ENCODE measurements at regions not wholly inside any gene's neighbourhood (a gene's known extent, or its start where the extent isn't known, plus 50 kb on each side); places are given as distances from the start of the nearest gene placed in this dataset.

DNA sequence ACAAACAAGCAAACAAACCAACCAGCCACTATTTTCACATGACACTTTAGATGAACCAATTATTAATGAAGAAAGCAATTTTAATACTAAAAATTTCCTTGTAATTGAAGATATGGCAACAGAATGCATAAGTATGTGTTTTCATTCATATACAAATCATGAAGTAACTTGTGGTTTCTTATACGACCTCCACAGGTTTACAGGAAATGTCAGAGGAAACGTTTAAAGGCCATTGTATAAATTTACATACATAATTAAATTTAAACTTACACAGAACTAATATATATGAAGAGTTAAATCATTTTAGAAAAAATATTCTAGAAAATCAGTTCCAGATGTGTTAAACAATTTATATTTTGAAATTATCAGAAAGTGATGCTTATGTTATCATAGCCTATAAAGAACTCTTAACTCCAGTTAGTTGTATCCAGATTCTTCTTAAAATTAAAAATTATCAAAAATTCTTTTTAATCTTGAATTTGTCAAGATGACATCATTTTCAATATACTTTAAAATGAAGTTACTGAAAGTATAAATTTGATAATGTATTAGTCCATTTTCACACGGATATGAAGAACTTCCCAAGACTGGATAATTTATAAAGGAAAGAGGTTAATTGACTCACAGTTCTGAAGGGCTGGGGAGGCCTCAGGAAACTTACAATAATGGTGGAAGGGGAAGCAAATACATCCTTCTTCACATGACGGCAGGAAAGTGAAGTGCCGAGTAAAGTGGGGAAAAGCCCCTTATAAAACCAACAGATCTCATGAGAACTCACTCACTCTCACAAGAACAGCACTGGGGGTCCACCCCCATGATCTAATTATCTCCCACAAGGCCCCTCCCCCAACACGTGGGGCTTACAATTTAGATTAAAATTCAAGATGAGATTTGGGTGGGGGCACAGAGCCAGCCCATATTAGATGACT is 192.0 kb downstream of the PIK3R1 start:
- DNase-seq (ENCODE audit: low spot score): no peak

DNA sequence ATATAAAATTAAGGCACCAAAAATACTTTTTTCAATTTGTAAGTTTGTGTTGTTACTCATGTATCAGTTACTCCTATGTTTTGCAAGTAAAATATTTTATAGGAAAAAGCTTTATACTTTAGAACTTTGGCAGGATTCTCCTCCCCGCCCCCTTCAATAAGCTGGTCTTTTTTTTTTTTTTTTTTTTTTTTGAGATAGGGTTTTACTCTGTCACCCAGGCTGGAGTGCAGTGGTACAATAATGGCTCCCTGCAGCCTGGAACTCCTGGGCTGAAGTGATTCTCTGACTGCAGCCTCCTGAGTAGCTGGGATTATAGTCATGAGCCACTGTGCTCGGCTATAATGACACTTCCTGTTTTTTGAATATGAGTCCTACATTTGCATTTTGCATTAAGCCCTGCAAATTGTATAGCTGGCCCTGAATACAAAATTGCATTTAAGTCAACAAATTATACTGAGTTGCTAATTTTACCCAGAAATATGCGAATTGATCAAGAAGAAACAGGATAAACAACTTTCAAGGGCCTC is 192.9 kb downstream of the PIK3R1 start:
- DNase-seq (ENCODE audit: low spot score): no peak

DNA sequence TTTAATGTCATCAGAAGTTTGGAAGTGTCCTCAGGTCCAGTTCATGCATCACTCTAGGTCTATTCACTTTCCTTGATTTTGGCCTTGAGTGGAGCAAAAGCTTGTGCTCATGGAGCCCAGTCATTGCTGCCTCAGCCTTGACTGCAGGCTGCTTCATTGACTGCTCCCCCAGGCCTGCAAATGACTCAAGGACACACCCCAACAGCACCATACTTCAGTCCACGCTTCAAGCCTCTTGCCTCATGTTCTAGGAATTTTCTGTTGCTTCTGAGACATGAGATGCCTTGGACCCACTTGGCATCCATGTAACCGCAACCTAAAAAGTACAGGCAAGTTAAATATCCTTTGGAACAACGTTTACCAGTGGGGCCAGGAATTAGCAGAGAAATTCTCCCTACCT is 193.7 kb downstream of the PIK3R1 start:
- DNase-seq (ENCODE audit: low spot score): peak; percentile 90

DNA sequence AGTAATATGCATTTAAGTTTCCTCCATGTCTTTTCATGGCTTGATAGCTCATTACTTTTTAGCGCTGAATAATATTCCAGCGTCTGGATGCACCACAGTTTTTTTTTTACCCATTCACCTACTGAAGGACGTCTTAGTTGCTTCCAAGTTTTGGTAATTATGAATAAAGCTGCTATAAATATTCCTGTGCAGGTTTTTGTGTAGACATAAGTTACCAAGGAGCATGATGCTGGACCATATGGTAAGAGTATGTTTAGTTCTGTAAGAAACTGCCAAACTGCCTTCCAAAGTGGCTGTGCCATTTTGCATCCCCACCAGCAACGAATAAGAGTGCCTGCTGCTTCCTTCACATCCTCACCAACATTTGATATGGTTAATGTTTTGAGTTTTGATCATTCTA is 195.6 kb downstream of the PIK3R1 start:
- no peak for DNase-seq (ENCODE audit: low spot score)

DNA sequence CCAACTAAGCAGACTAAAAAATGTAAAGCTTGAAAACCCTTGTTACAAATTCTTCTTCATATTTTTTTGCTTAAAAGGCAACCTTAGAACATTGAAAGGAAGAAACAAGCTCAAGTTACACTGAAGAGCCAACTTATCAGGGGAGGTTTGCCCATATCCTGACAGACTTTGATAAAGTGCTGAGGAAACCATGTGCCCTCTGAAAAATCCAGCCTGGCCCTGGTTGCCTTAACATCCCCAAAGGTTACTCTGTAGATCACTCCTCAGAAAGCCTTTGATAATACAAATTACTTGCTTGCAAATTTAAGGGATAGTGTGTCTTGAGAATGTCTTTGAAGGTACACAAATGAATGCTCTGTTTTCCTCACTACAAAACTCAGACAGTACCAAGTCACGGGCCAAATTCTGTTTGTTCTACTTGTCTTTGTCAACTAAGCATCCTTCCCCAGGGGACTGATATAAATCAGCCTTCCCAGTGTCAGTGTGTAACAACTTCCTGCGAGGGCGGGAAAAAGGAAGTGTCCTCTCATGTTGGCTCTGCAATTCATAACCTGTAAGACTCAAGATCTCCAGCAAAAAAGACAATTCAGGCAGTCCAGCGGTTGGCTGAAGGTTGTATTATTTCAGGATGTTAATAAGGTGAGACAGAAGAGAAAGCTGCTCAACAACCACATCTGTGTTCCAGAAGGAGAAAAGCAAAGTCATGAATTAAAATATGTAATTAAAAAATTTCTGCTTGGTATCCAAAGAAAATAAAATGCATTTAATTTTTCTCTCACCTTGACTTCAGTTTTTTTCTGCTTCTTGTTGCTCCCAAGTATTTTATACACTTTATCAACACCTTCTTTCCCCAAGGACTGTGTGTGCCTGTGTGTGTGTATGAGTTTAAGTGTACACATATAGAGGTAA is 199.9 kb downstream of the PIK3R1 start:
- no peak for DNase-seq (ENCODE audit: low spot score)

DNA sequence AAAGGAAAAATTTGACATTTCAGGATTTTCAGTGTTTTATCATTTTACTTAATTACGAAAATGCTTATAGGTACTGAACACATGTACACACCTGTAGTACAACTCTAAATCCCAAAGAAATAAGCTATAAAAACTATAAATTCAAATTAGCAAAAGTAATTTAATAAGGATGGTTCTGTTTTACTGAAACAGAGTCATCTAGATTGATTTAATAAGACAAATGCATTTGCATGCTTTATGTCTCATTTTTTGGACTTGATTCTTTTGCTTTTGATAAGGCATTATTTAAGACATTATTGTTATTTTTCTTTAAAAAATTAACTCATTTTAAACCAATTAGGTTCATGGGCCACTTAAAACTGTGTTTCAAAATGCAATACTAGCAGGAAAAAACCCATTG is 201.2 kb downstream of the PIK3R1 start:
- no peak for DNase-seq (ENCODE audit: low spot score)

DNA sequence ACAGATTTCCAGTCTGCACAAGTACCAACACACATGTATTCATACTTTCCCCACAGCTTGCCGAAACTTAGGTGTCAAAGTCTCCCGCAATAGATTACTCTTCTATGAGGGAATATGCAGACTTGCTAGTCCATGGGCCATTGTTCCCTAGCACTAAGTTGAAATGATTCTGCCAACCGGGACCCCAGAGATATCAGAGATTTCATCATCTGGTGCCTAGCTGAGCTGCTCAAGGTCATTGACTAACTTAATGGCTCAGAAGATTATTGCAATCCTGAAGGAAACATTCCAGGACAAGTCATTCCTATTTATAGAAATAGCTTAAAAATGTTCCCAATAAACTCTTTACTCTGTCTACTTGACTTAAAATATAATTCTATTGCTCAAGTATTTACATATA is 202.6 kb downstream of the PIK3R1 start:
- no peak for DNase-seq (ENCODE audit: low spot score)

DNA sequence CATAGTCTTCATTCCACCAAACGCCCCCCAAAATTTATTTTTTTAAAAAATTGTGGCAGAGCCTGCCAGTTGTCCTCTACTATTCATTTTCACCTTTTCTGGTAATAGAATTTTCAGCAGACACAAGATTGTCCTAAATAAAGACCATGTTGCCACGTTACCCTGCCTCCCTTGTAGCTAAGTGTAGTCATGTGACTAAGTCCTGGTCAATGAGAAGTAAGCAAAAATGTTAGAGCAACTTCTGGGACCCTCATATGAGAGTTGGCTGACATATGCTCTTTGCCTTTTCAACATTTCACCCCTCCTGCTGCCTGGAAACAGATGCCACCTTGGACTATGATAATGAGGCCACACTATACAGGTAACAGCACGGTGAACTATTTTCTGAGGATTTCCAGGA is 203.1 kb downstream of the PIK3R1 start:
- no peak for DNase-seq (ENCODE audit: low spot score)

DNA sequence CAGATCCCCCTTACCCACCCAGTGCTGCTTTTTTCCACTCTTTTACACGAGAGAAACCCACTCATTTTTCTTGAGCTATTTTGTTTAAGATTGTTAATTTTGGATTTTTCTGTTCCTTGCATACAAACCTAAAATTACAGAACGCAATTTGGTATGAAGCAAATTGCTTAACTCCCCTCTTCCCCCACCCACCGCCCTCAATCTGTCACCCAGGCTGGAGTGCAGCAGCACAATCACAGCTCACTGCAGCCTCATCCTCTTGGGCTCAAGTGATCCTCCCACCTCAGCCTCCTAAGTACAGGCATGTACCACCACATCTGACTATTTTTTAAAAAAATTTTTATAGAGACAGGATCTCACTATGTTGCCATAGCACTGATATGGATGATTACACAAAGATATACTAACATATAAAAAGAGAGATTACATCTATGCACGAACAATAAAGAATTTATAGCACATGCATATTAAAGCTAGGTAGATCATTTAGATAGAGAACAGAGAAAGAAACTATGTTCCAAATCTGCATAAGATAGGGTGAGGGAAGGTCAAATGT is 203.6 kb downstream of the PIK3R1 start:
- DNase-seq (ENCODE audit: low spot score): no peak

DNA sequence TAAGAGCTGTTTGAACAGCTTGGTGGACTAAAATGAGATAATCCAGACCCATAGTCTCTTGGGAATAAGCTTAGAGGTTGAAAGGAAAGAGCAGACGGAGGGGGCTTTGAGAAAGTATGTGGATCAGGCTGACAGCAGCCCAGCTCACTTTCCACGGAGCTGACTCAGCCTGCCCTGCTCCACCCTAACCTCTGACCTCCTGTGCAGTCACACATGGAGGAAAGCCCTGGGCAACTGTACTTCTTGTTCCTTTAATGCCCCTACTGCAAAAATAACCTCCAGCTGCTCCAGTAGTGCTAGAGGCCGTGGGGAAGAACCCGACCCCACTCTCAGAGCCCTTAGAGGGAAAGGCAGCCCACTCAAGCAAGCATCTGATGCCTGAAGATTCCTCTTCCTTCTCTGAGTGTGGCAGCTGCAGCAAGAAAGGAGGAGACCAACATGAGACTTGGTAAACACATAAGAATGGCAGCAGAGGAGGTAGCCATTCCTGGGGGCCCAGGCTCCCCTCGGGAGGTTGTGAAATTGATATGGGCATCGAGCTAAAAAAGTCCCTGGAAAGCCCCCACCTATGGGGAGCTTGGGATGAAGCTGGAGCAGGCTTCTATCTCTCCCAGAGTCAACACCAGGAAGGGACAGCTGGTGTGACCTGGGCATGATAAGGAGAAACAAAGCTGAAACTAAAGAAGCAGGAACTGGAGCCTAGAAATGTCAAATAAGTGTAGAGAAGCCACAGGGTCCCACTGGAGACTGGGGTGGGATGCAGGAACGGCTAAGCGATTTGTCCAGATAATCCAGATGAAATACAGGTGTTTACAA is 204.3 kb downstream of the PIK3R1 start:
- DNase-seq (ENCODE audit: low spot score): peak; percentile 58

DNA sequence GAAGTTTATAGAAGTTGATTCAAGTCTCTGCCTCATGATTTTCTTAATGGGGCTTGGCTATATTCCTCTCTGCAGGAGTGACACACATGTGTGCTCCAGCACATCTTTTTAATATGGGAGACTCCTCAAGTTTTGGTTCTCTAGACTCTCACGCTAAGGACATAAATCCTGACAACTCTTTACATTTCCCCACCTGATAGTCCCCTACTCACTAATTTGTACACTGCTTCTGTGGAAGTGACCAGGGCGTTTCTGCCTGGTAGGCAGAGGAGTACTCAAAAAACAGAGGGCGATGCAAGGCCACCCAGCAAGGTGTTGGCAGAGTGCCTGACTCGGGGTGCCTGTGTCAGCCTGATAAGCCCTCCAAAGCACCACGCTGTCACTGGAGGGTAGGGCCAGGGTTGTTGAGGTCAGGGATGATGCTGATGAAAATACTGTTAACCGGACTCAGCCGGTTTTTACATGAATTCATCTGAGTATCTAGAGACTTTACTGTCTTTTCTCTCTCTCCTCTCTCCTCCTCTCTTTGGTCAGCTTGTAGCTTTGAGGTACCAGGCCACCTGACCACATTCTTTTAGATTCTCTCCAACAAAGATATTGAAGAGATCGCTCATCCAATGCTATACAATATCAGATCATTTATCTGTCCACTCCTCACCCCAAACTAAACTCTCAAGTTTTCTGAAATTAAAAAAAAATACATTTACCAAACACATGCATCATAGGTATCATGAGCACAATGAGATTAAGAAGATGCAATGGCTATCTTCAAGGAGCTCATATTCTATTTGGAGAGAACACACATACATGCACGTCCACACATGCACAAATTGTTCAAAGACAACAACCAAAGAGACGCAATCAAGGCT is 205.2 kb downstream of the PIK3R1 start:
- DNase-seq (ENCODE audit: low spot score): no peak

DNA sequence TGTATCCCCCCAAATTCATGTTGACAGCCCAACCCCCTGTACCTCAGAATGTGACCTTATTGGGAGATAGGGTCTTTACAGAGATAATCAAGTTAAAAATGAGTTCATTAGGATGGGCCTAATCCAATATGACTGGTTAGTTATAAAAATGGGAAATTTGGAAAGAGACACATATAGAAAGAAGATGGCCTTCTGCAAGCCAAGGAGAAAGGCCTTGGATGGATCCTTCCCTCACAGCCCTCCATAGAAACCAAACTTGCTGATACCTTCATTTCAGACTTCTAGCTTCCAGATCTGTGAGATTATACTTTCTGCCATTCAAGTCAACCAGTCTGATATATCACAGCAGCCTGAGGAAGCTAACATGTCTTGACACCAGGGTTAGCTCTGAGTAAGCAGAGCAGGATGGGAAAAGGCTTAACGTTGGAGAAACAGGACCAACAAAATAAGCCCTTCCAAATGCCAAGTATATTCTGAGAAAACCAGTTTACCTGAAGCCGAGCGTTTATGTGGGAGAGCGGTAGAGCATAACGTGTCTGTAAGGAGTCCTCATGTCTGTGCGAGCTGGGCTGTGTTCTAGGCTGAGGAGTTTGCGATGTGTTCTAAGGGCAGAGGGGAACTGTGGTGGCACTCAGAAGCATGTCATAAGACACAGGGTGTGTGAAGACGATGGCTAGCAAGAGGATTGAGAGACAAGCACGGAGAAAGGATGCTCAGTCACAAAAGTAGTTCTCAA is 206.1 kb downstream of the PIK3R1 start:
- no peak for DNase-seq (ENCODE audit: low spot score)

DNA sequence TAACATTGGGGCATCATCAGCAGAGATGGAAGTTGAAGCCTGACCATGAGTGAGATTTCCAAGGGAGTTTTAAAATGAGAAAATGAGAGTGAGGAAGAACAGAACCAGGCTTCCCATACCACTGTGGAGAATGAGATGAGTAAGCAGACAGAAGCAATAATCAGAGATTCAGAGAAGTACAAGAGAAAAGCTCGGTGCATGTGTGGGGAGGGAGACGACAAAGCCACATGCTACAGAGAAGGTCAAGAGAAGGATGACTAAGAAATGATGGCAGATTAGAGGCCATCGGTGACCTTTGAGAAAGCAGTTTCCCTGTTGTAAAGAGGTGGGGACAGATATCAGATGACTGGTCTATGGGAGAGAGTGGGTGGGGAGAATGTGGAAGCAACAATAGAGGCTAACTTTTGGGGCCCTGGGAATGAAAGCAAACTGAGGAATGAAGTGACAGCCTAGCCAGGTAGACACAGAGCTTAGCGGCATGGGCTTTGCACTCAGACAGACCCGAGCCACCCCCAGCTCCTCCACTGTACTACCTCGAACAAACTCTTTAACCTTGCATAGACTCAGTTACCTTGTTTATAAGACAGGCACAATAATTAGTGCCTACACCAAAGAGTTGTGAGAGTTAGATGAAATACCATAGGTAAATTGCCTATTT is 207.7 kb downstream of the PIK3R1 start:
- DNase-seq (ENCODE audit: low spot score): no peak

DNA sequence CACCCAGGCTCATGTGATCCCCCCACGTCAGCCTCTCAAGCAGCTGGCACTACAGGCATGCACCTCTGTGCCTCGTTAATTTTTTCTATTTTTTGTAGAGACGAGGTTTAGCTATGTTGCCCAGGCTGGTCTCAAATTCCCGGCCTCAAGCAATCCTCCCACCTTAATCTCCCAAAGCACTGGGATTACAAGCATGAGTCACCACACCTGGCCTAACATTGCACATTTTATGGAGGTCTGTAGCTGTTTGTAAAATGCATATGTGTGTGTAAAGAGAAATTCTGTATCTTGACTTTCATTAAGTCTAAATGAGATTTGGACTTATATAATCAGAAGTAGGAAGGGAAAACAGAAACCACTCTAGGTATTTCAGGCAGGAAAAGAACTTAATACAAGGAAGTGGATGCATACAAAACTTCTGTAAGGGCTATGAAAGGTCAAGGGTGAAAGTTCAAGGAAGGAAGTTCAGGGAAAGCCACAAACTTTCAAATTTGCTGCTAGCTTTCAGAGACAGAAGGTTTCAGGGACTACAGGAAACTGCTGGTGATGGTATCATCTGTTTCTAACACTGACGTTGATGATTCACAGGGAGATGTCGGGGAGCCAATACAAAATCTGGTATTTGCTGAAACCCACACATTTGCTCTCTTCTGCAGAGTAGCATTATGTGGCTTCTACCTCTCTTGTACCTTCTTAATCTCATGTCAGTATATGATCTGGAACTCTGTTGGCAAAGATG is 209.4 kb downstream of the PIK3R1 start:
- DNase-seq (ENCODE audit: low spot score): no peak

DNA sequence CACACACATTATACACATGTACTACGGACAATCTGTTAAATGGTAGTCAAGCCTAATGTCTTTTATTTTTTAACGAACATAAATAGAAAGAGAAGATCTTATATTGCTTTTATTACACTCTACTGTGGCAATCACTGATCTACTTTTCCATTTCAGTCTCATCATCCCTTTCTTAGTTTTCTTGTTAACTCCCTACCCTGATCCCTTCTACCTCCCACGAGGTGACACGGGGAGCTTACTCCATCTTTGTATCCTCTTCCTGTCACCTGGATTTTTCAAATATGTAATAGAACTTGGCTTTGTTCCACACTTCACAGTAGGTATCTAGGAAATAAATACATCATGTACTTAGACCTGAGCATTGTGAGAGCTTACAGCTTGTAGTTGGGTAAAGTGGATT is 211.0 kb downstream of the PIK3R1 start:
- no peak for DNase-seq (ENCODE audit: low spot score)

DNA sequence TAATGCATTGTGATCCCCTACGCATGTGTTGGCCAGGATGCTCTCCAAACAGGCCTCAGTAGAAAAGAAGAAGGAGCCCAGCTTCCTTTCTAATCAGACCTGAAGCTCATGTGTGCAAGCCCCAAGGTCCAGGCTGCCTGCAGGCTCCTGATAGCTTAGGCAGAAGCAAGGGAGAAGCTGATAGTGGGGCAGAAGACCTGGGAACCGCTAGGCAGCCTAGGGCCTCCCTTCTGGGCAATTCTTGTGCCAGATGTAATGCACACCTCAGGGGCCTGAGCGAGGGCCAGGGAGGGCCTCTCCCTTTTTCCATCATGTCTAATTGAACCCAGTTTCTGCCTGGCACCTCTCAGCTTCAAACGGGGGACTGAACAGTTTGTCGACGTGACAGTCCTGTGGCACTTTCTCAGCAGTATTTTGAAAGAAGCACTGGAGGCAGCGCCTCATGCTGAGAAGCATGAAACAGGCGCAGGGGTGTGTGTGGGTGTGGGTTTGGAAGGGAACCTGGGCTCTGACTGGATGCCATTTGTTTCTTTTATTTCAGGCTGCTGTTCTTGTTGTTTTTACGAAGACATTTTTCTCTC is 212.8 kb downstream of the PIK3R1 start:
- DNase-seq (ENCODE audit: low spot score): no peak

DNA sequence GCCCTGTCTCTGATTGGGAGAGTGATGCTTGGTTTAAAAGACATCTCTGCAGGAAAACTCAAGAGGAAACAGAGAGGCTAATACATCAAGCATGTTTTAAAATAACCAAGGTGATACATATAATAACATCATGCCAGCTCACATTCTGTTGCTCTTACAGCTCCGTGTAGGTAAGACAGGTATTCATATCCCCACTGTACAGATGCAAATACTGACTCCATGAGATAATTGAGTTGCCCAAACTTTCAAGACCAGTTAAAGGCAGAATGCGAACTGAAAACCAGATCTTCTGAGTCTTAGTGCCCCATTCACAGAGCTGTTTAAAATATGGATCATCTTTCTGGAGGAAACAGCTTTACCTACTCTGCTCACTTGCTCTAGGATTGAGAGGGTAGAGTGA is 214.0 kb downstream of the PIK3R1 start:
- no peak for DNase-seq (ENCODE audit: low spot score)

DNA sequence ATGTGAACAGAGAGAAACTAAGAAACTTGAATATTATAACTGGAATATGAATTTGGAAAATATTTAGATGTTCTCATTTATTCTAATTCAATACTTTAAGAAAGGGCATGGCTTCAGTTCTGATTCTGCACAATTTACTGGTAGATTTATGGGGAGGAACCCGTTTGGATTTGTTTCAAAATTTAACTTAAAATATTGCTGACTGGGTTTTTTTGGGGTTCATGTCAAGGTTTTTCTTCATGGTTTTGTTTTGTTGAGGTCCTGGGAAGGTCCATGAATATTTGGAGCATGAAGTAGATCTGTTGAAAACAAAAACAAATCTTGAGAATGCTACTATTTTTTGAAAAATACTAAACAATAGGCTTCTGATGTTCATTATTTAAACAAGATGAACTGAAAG is 214.7 kb downstream of the PIK3R1 start:
- no peak for DNase-seq (ENCODE audit: low spot score)
